ENCODE measurements at regions not wholly inside any gene's neighbourhood (a gene's known extent, or its start where the extent isn't known, plus 50 kb on each side); places are given as distances from the start of the nearest gene placed in this dataset.

DNA sequence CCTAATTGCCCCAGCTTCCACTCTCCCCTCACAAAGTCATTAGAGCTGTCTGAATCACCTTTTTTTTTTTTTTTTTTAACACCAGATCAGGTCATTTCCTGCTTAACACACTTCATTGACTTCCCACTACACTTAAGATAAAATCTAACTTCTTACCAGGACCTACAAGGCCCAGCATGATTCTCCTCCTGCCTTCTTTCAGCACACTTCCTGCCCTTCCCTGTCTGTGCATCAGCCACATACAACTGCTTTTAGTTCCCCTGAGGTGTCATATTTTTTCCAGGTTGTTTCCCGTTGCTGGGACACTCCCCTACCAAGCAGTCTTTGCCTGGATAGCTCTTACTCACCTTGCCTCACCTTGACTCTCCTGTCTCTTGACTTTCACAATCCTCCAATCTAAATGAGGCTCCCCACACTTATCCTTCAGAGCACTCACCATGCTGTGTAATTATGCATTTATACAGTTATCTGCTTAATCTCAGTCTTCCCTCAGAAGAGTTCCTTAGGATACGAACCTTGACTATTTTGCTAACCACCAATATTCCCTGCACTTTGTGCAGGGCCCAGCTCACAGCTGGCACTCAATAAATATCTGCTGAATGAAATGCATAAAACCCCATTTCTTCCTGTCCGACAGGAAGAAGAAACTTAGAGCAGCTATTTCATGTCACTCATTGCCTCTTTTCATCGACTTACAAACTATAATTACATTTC is 96.6 kb upstream of the AKIP1 start:
- TF ChIP-seq, protein P1, sequence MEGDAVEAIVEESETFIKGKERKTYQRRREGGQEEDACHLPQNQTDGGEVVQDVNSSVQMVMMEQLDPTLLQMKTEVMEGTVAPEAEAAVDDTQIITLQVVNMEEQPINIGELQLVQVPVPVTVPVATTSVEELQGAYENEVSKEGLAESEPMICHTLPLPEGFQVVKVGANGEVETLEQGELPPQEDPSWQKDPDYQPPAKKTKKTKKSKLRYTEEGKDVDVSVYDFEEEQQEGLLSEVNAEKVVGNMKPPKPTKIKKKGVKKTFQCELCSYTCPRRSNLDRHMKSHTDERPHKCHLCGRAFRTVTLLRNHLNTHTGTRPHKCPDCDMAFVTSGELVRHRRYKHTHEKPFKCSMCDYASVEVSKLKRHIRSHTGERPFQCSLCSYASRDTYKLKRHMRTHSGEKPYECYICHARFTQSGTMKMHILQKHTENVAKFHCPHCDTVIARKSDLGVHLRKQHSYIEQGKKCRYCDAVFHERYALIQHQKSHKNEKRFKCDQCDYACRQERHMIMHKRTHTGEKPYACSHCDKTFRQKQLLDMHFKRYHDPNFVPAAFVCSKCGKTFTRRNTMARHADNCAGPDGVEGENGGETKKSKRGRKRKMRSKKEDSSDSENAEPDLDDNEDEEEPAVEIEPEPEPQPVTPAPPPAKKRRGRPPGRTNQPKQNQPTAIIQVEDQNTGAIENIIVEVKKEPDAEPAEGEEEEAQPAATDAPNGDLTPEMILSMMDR (IDR thresholded peaks at IDR 0.05; ENCODE audit: low read length) = no peak
- TF ChIP-seq EZH2 (optimal IDR thresholded peaks at IDR 0.05; ENCODE audit: low read depth, low read length) = no peak
- no peak for TF ChIP-seq EZH2phosphoT487 (IDR thresholded peaks at IDR 0.05; ENCODE audit: low read length)
